BJ (cell line): ENCODE measurements at regions not wholly inside any gene's neighbourhood (a gene's known extent, or its start where the extent isn't known, plus 50 kb on each side); places are given as distances from the start of the nearest gene placed in this dataset.
"Not testable (repeated sequence)": the region's sequence is repeated elsewhere in the genome, so short reads cannot be mapped to it uniquely, and the experiment has no call there.

Experiments
- CTCF ChIA-PET: fragments of 350-600 bp; formaldehyde crosslinking; extraction: SDS; loops from one replicate; lab custom pipeline; 2021; ENCODE audit warnings: antibody characterized with exemption, inconsistent platforms; lab: Yijun Ruan, JAX
- POLR2A ChIA-PET: fragments of 300-600 bp; sonication (Branson Sonifier 250); formaldehyde crosslinking; extraction: SDS; loops from one replicate; lab custom pipeline; 2021; ENCODE audit warnings: antibody characterized with exemption; lab: Charles Lee
- DNase-seq: peaks from one replicate; pipeline ENCODE4 v3.0.0-alpha.2; 2011; ENCODE audit warnings: low read depth
- H3K27me3 ChIP-seq: 2 replicates; pipeline ENCODE4 v1.6.0; 2011; ENCODE audit warnings: low read length; ENCODE audit not compliant: control insufficient read depth, insufficient read depth
- H3K36me3 ChIP-seq: 2 replicates; pipeline ENCODE4 v1.5.1; 2011; ENCODE audit warnings: low read length; ENCODE audit not compliant: control insufficient read depth, insufficient read depth
- H3K4me3 ChIP-seq: 2 replicates; pipeline ENCODE4 v1.5.1; 2011; ENCODE audit warnings: low read depth, mild to moderate bottlenecking, control low read depth, low read length
- TF ChIP-seq, protein P1 (sequence below): IDR thresholded peaks from 2 replicates; pipeline ENCODE4 v1.5.1; 2011; ENCODE audit warnings: low read depth, mild to moderate bottlenecking, control low read depth, inconsistent platforms, low read length, moderate library complexity; ENCODE audit not compliant: insufficient read depth

DNA sequence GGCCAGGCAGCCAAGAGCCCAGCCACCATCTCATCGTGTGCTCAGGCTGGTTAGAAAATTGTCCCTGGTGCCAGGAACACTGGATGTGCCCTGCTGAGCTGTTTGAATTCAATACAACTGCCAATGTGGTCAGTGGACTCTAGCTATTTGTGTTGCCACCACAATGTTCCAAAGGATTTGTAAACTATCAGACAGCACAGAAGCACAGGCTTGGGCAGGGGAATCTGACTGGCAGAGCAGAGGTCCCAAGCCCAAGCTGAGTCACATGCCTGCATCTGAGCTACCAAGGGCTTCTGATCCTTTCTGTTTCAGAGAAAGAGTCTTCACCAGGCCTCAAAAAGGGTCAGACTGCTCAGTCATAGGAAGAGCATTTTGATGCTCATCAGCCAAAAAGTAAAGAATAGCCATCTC lies 232.1 kb upstream of the SEMA3C start:
- ChIA-PET POLR2A (no interaction called here), CTCF (interaction anchor here (2.0 to 2.1 kb wide), 2 partner anchors 11 to 14 kb away, joined by 4 to 7 read pairs; no protein-coding TSS in a partner anchor)
- no peaks in the 10 kb centered on the region for H3K27me3 ChIP-seq
- no peaks in the 10 kb centered on the region for H3K36me3 ChIP-seq
- H3K4me3 ChIP-seq, result no peak overlapping the region
- TF ChIP-seq, protein P1, sequence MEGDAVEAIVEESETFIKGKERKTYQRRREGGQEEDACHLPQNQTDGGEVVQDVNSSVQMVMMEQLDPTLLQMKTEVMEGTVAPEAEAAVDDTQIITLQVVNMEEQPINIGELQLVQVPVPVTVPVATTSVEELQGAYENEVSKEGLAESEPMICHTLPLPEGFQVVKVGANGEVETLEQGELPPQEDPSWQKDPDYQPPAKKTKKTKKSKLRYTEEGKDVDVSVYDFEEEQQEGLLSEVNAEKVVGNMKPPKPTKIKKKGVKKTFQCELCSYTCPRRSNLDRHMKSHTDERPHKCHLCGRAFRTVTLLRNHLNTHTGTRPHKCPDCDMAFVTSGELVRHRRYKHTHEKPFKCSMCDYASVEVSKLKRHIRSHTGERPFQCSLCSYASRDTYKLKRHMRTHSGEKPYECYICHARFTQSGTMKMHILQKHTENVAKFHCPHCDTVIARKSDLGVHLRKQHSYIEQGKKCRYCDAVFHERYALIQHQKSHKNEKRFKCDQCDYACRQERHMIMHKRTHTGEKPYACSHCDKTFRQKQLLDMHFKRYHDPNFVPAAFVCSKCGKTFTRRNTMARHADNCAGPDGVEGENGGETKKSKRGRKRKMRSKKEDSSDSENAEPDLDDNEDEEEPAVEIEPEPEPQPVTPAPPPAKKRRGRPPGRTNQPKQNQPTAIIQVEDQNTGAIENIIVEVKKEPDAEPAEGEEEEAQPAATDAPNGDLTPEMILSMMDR, result no peak
- no peak for DNase-seq

DNA sequence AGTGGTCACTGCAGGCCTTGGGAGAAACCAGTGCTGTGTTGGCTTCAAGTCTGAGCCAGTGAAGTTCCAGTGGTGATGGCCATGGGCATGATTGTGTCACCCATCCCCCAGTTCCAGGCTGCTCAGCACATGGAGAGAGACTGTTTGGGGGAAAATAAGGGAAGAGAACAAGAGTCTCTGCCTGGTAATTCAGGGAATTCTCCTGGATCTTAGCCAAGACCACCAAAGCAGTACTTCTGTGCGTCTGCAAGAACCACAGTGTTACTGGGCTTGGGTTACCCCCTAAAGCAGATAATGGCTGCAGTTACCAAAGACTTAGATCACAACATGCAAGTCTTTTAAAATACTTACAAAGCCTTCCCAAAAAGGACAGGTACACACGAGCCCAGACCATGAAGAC lies 225.0 kb upstream of the SEMA3C start:
- Histone ChIP-seq H3K4me3 (no peak overlapping the region), H3K36me3 (no peaks in the 10 kb centered on the region), H3K27me3 (no peaks in the 10 kb centered on the region)
- TF ChIP-seq, protein P1, result no peak
- ChIA-PET CTCF (no interaction called here), POLR2A (no interaction called here)
- no peak for DNase-seq

DNA sequence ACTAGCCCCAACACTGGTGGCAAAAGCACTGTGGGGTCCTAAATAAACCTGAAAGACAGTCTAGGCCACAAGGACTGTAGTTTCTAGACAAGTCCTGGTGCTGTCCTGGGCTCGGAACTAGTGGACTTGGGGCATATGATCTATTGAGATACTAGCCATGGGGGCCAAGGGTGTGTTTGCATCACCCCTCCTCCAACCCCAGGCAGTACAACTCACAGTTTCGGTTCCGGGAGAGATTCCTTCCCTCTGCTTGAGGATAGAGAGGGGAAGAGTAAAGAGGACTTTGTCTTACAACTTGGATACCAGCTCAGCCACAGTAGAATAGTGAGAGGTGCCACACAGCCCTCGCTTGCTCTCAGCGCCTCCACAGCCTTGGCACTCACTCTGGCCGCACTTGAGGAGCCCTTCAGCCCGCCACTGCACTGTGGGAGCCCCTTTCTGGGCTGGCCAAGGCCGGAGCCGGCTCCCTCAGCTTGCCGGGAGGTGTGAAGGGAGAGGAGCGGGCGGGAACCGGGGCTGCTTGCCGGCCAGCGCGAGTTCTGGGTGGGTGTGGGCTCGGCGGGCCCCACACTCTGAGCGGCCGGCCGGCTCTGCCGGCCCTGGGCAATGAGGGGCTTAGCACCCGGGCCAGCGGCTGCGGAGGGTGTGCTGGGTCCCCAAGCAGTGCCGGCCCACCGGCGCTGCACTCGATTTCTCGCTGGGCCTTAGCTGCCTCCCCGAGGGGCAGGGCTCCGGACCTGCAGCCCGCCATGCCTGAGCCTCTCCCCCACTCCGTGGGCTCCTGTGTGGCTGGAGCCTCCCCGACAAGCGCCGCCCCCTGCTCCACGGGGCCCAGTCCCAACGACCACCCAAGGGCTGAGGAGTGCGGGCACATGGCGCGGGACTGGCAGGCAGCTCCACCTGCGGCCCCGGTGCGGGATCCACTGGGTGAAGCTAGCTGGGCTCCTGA lies 222.7 kb upstream of the SEMA3C start:
- H3K36me3 ChIP-seq, DNase-seq, H3K4me3 ChIP-seq, H3K27me3 ChIP-seq, POLR2A ChIA-PET, CTCF ChIA-PET: not testable (repeated sequence)

DNA sequence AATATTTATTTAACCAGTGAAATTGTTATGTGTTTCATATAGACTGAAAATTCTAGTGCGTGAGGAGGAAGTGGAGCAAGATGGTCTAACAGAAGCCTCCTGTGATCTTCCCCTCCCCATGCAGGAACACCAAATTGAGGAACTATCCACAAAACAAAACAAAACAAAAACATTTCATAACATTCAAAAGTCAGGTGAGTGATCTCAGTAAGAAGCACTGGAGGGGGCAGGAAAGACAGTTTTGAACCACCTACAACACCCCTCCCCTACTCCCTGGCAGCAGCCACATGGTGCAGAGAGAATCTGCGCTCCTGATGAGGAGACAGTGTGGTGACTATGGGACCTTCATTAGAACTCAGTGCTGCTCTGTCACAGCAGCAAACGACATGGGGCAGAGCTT lies 221.9 kb upstream of the SEMA3C start:
- ChIA-PET CTCF (no interaction called here), POLR2A (no interaction called here)
- DNase-seq, result no peak
- Histone ChIP-seq H3K4me3 (no peak overlapping the region), H3K27me3 (no peaks in the 10 kb centered on the region), H3K36me3 (no peaks in the 10 kb centered on the region)
- TF ChIP-seq, protein P1, result no peak

DNA sequence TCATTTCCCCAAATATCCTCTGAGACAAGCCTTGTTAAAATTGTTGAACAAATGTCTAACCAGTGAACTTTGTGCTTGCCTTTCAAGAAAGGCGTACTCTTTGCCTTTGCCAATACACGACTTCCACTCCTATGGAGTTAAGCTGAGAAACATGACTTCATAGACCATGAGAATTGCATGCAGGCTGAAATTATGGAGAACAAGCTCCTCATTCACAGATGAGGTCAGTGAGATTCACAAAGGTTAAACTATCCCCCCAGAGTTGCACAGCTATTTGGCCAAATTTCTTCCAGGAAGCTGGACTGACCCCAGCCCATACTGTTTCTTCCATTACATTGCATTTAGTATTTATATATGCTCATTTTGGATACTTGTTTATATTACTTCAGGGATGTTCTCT lies 221.4 kb upstream of the SEMA3C start:
- H3K4me3 ChIP-seq, result no peak overlapping the region
- H3K27me3 ChIP-seq, result no peaks in the 10 kb centered on the region
- no peaks in the 10 kb centered on the region for H3K36me3 ChIP-seq
- DNase-seq, result no peak
- CTCF ChIA-PET, result interaction anchor here (0.9 to 1.0 kb wide), 2 partner anchors 11 to 12 kb away, joined by 3 to 7 read pairs; no protein-coding TSS in a partner anchor
- POLR2A ChIA-PET, result no interaction called here
- TF ChIP-seq, protein P1, result no peak
